T-helper 1 cell treated with Interleukin-12 subunit alpha and Interleukin-12 subunit beta and Interleukin-4 antibody, amounts not matched to agents 30 μg/mL and 1 μg/mL, for 36 hours (primary cell): ENCODE measurements at regions not wholly inside any gene's neighbourhood (a gene's known extent, or its start where the extent isn't known, plus 50 kb on each side); places are given as distances from the start of the nearest gene placed in this dataset.

ENCODE experiments used
- H3K27ac Mint-ChIP-seq: one replicate; pipeline ENCODE4 v1.8.0; 2021; ENCODE audit warnings: mild to moderate bottlenecking, mixed read lengths
- H3K27me3 Mint-ChIP-seq: one replicate; pipeline ENCODE4 v1.8.0; 2021; ENCODE audit warnings: low read depth, mixed read lengths
- H3K36me3 Mint-ChIP-seq: one replicate; pipeline ENCODE4 v1.8.0; 2021; ENCODE audit warnings: low read depth, mixed read lengths
- H3K4me1 Mint-ChIP-seq: one replicate; pipeline ENCODE4 v1.8.0; 2021; ENCODE audit warnings: low read depth, mixed read lengths
- H3K4me3 Mint-ChIP-seq: one replicate; pipeline ENCODE4 v1.8.0; 2021; ENCODE audit warnings: mild to moderate bottlenecking, moderate library complexity, mixed read lengths
- H3K9me3 Mint-ChIP-seq: one replicate; pipeline ENCODE4 v1.8.0; 2021; ENCODE audit warnings: mixed read lengths

DNA sequence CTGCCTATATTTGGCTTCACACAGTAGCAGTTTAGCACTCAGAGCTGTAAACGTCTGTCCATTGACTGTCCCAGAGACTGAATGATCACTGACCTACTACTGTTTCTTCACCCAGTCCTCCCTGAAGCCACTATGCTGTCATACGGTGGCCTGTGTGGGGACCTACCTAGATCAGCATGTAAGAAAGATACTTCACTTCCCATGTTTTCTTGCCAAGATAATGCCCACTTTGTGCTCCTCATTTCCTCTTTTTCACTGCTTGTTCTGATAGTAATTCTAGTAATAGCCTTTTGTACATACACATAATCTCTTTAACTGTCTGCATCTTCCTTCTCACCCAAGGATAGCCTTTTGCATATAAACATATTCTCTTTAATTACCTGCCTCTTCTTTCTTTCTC lies 109.9 kb upstream of the TIAM2 start:
- no peaks in the 10 kb centered on the region for H3K9me3 Mint-ChIP-seq
- no peaks in the 10 kb centered on the region for H3K4me1 Mint-ChIP-seq
- no peaks in the 10 kb centered on the region for H3K36me3 Mint-ChIP-seq
- H3K27me3 Mint-ChIP-seq = no peaks in the 10 kb centered on the region
- H3K27ac Mint-ChIP-seq = no peak overlapping the region
- no peak overlapping the region for H3K4me3 Mint-ChIP-seq

- H3K4me1 Mint-ChIP-seq = no peaks in the 10 kb centered on the region
- no peak overlapping the region for H3K27ac Mint-ChIP-seq
- no peaks in the 10 kb centered on the region for H3K36me3 Mint-ChIP-seq
- no peak overlapping the region for H3K4me3 Mint-ChIP-seq
- no peaks in the 10 kb centered on the region for H3K27me3 Mint-ChIP-seq
- no peaks in the 10 kb centered on the region for H3K9me3 Mint-ChIP-seq
Measured at GRCh38 chr6:154886016-154886415, 109.1 kb upstream of the TIAM2 start.

GRCh38 chr6:154886471-154886870 lies 108.6 kb upstream of the TIAM2 start:
- no peaks in the 10 kb centered on the region for H3K9me3 Mint-ChIP-seq
- no peaks in the 10 kb centered on the region for H3K4me1 Mint-ChIP-seq
- H3K27ac Mint-ChIP-seq = no peak overlapping the region
- H3K36me3 Mint-ChIP-seq = no peaks in the 10 kb centered on the region
- no peaks in the 10 kb centered on the region for H3K27me3 Mint-ChIP-seq
- H3K4me3 Mint-ChIP-seq = no peak overlapping the region

GRCh38 chr6:154887051-154887450 lies 108.1 kb upstream of the TIAM2 start:
- no peak overlapping the region for H3K27ac Mint-ChIP-seq
- H3K9me3 Mint-ChIP-seq = no peaks in the 10 kb centered on the region
- H3K27me3 Mint-ChIP-seq = no peaks in the 10 kb centered on the region
- H3K36me3 Mint-ChIP-seq = no peaks in the 10 kb centered on the region
- no peak overlapping the region for H3K4me3 Mint-ChIP-seq
- no peaks in the 10 kb centered on the region for H3K4me1 Mint-ChIP-seq

DNA sequence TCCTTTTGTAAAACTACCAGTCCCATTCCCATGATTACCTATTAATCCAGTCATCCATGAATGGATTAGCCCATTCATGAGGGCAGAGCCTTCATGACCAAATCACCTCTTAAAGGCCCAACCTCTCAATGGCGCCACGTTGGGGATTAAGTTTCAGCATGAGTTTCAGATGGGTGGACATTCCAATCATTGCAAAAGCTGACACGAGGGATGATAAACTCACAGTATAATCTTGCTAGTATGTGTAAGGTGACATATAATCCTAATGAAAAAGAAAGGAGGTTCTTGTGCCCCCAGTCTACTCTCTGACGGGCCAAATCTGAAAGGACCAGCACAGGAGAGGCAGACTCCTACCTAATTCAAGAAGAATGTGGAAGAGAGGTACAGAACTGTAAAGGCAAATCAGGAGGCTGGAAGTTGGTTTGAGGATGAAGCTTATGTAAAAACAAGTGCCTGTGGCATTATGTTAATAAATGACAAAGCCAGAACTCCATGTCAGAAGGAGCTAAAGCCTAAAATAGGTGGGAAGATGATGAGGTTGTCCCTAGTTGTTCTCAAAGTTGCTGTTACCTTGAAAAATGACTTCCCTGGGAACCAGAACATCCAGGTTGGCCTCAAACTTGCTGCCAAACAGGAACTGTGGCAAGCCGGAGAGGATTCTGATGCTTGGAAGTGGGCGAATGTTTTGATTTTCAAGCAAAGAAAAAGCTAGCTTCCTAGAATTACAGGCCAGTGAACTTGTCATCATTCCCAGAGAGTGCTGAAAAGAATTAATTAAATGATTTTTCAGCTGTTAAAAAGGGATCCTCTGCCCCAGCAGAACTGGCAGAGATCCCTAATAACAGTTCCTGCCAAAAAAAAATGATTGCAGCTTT lies 106.5 kb upstream of the TIAM2 start:
- Mint-ChIP-seq H3K36me3 (no peaks in the 10 kb centered on the region), H3K27me3 (no peaks in the 10 kb centered on the region), H3K27ac (no peak overlapping the region), H3K4me3 (no peak overlapping the region), H3K9me3 (no peaks in the 10 kb centered on the region), H3K4me1 (no peaks in the 10 kb centered on the region)

- peaks cover under 1% of the 10 kb centered on the region for H3K36me3 Mint-ChIP-seq
- H3K27me3 Mint-ChIP-seq = no peaks in the 10 kb centered on the region
- no peaks in the 10 kb centered on the region for H3K4me1 Mint-ChIP-seq
- no peak overlapping the region for H3K4me3 Mint-ChIP-seq
- H3K9me3 Mint-ChIP-seq = no peaks in the 10 kb centered on the region
- no peak overlapping the region for H3K27ac Mint-ChIP-seq
Measured at GRCh38 chr6:154890874-154891273, 104.2 kb upstream of the TIAM2 start.

GRCh38 chr6:154891901-154892300 lies 103.2 kb upstream of the TIAM2 start:
- Mint-ChIP-seq H3K36me3 (peaks cover 2% of the 10 kb centered on the region), H3K9me3 (no peaks in the 10 kb centered on the region), H3K4me1 (no peaks in the 10 kb centered on the region), H3K27ac (no peak overlapping the region), H3K27me3 (no peaks in the 10 kb centered on the region), H3K4me3 (no peak overlapping the region)

- Mint-ChIP-seq H3K4me3 (no peak overlapping the region), H3K27me3 (no peaks in the 10 kb centered on the region), H3K9me3 (no peaks in the 10 kb centered on the region), H3K4me1 (no peaks in the 10 kb centered on the region), H3K36me3 (peaks cover 2% of the 10 kb centered on the region), H3K27ac (no peak overlapping the region)
Measured at GRCh38 chr6:154893917-154894316, 101.2 kb upstream of the TIAM2 start.

DNA sequence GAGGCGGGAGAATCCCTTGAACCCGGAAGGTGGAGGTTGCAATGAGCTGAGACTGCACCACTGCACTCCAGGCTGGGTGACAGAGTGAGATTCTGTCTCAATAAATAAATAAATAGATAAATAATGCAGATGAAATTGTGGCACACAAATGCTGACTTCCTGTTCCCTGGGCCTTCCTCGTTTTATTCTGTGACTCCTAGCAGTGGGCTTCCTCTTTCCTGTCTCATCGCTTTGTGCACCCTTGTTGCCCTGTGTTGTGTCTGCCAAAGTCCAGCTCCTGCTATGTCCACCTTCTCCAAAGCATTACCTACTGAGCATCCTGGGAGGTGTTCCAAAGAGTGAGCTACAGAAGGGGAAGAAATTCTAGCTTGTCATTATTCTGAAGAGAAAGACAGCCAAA lies 100.2 kb upstream of the TIAM2 start:
- H3K4me1 Mint-ChIP-seq = no peaks in the 10 kb centered on the region
- no peak overlapping the region for H3K27ac Mint-ChIP-seq
- H3K9me3 Mint-ChIP-seq = no peaks in the 10 kb centered on the region
- H3K4me3 Mint-ChIP-seq = no peak overlapping the region
- H3K36me3 Mint-ChIP-seq = peaks cover 2% of the 10 kb centered on the region
- no peaks in the 10 kb centered on the region for H3K27me3 Mint-ChIP-seq

DNA sequence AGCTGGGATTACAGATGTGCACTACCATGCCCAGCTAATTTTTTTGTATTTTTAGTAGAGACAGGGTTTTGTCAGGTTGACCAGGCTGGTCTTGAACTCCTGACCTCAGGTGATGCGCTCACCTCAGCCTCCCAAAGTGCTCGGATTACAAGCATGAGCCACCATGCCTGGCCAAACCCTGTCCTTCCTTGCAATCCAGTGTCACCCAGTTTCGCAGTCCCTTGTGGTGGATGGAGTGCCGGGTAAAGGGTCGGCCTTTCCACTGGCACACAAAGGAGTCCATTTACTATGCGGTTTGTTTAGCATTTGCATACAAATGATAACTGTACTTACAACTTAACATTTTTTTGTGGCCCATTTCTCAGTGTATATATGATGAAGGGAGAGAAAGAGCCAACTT lies 99.3 kb upstream of the TIAM2 start:
- no peak overlapping the region for H3K4me3 Mint-ChIP-seq
- H3K9me3 Mint-ChIP-seq = no peaks in the 10 kb centered on the region
- H3K4me1 Mint-ChIP-seq = no peaks in the 10 kb centered on the region
- no peak overlapping the region for H3K27ac Mint-ChIP-seq
- H3K27me3 Mint-ChIP-seq = no peaks in the 10 kb centered on the region
- H3K36me3 Mint-ChIP-seq = peaks cover 2% of the 10 kb centered on the region

- no peaks in the 10 kb centered on the region for H3K9me3 Mint-ChIP-seq
- no peak overlapping the region for H3K4me3 Mint-ChIP-seq
- no peak overlapping the region for H3K27ac Mint-ChIP-seq
- peaks cover 2% of the 10 kb centered on the region for H3K36me3 Mint-ChIP-seq
- H3K27me3 Mint-ChIP-seq = no peaks in the 10 kb centered on the region
- H3K4me1 Mint-ChIP-seq = no peaks in the 10 kb centered on the region
Measured at GRCh38 chr6:154898821-154899220, 96.3 kb upstream of the TIAM2 start.

DNA sequence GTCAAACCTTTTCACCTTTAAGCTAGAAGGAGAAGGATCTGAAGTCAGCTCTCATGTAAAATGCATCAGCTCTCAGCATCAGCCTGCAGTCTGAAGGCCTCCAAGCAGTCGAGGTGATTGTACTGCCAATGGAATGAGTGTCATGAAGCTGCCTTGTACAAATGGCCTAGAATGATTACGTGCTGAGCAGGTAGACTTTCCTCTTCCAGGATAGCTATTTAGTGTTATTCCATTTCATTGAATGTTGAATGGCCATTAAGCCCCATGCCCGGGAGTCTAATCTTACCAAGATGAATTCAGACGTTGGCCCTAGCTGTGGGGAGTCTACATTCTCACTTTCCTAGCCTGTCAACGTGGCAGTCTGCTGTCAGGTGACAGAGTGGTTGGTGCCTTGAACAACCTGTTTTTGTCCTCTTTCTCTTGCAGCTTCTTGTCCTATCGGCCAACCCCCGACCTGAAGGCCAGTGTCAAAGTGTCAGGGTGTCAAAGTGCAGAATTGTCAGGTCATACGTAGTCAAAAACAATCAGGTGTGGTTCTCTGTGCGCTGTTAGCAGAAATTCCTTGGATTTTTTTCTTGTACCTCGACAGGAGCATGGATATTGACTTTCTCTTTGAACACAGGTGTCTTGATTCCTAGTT lies 95.2 kb upstream of the TIAM2 start:
- no peak overlapping the region for H3K4me3 Mint-ChIP-seq
- no peak overlapping the region for H3K27ac Mint-ChIP-seq
- H3K36me3 Mint-ChIP-seq = peaks cover 2% of the 10 kb centered on the region
- no peaks in the 10 kb centered on the region for H3K27me3 Mint-ChIP-seq
- H3K4me1 Mint-ChIP-seq = no peaks in the 10 kb centered on the region
- H3K9me3 Mint-ChIP-seq = no peaks in the 10 kb centered on the region

DNA sequence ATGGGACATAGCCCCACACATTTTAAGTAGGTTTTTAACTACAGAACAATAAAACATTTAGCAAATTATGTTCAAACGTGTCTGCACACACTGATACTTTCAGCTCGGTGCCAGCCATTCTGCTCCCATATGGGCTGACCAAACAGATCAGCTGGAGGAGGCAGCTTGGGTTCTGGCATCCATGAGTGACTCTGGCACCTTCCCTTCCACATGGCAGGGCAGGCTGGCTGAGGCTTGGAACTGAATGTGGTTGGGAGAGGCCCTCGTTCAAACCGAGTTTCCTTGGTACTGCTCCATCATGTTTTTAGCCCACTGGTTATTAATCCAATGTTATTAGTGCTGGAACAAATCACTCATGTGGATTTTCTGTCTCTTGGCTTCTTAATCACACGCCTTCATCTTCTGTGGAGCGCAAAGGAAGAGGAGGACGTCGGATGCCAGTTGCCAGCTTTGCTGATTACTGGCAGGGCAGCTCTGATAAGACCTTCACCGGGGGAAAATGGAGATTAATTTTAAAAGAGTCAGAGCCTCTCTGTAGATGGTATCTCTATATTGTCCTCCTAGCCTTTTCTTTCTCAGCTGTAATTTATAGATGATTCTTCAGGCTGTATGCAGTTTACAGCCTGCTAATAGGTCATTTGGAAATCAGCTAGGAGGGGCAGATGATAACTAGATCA lies 93.1 kb upstream of the TIAM2 start:
- Mint-ChIP-seq H3K4me1 (no peaks in the 10 kb centered on the region), H3K9me3 (no peaks in the 10 kb centered on the region), H3K36me3 (no peaks in the 10 kb centered on the region), H3K27ac (no peak overlapping the region), H3K27me3 (no peaks in the 10 kb centered on the region), H3K4me3 (no peak overlapping the region)

- H3K4me3 Mint-ChIP-seq = no peak overlapping the region
- H3K36me3 Mint-ChIP-seq = peaks cover 2% of the 10 kb centered on the region
- H3K27ac Mint-ChIP-seq = no peak overlapping the region
- no peaks in the 10 kb centered on the region for H3K9me3 Mint-ChIP-seq
- H3K4me1 Mint-ChIP-seq = no peaks in the 10 kb centered on the region
- H3K27me3 Mint-ChIP-seq = no peaks in the 10 kb centered on the region
Measured at GRCh38 chr6:154907291-154907690, 87.8 kb upstream of the TIAM2 start.

DNA sequence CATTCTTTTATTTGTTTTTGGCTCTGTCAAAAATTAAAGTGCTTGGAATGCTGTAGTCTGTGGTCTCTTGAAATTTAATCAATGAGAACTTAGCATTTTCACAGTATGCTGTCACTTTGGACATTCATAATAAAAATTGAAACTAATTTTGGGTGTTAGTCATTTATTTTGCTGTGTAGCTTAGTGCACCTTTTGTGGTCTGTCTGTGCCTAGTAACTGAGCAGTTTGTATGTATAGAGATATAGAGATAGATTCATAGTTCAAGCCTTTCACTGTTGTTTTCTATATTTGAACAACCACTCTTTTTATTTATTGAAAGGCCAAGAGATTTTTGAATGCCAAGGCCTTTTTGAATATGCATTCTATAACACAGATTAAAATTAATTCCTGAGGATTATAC lies 86.4 kb upstream of the TIAM2 start:
- Mint-ChIP-seq H3K36me3 (peaks cover 2% of the 10 kb centered on the region), H3K4me1 (no peaks in the 10 kb centered on the region), H3K27me3 (no peaks in the 10 kb centered on the region)

More for the DNA sequence above, 86.4 kb upstream of the TIAM2 start:
- no peak overlapping the region for H3K4me3 Mint-ChIP-seq
- no peak overlapping the region for H3K27ac Mint-ChIP-seq
- H3K9me3 Mint-ChIP-seq = no peaks in the 10 kb centered on the region
